Nephron (organoid): ENCODE measurements at regions not wholly inside any gene's neighbourhood (a gene's known extent, or its start where the extent isn't known, plus 50 kb on each side); places are given as distances from the start of the nearest gene placed in this dataset.

Experiments used
- H3K27ac Mint-ChIP-seq, 3 experiments: 2 replicates each; pipeline ENCODE4 v1.8.0; 2020; ENCODE audit warnings: mixed read lengths in 3 of 3, mild to moderate bottlenecking in 2 of 3, moderate library complexity in 1 of 3
- H3K27me3 Mint-ChIP-seq: 2 replicates; pipeline ENCODE4 v1.8.0; 2021; ENCODE audit warnings: low read depth, mild to moderate bottlenecking, moderate library complexity, mixed read lengths
- H3K36me3 Mint-ChIP-seq: 2 replicates; pipeline ENCODE4 v1.8.0; 2020; ENCODE audit warnings: low read depth, mixed read lengths
- H3K4me1 Mint-ChIP-seq: 2 replicates; pipeline ENCODE4 v1.8.0; 2020; ENCODE audit warnings: mixed read lengths
- H3K4me3 Mint-ChIP-seq, 3 experiments: 2 replicates each; pipeline ENCODE4 v1.8.0; 2020; ENCODE audit warnings: mild to moderate bottlenecking in 3 of 3, mixed read lengths in 3 of 3, moderate library complexity in 2 of 3
- H3K9me3 Mint-ChIP-seq: 2 replicates; pipeline ENCODE4 v1.8.0; 2020; ENCODE audit warnings: mixed read lengths
- TF ChIP-seq, protein P1 (sequence below), 3 experiments: fragments of 200-600 bp; sonication (generic); IDR thresholded peaks; one replicate each; pipeline ENCODE4 v1.5.0; 2021; ENCODE audit warnings: antibody characterized with exemption in 3 of 3; ENCODE audit not compliant: unreplicated experiment in 3 of 3

DNA sequence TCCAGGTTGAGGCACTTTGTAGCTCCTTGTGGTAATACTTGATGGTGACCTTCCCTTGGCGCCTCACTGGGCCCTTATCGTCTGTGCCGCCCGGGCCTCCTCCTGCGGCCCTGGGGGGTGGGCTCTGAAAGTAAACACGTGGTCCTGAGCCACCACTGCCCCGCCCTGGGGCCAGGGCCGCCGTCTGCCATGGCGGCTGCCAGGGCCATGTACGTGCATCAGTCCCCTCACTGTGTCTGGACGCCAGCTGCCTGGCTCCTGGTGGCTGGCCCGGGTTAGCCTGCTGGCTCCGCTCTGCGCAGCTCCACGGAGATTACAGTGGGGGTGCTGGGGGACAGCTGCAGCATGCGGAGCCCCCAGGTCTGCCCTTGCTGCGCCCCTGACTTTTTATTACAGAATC, 81.8 kb upstream of the CENPW start:
- peaks cover 4% of the 10 kb centered on the region for H3K27me3 Mint-ChIP-seq
- H3K4me1 Mint-ChIP-seq: peaks cover 3% of the 10 kb centered on the region
- TF ChIP-seq, protein P1, sequence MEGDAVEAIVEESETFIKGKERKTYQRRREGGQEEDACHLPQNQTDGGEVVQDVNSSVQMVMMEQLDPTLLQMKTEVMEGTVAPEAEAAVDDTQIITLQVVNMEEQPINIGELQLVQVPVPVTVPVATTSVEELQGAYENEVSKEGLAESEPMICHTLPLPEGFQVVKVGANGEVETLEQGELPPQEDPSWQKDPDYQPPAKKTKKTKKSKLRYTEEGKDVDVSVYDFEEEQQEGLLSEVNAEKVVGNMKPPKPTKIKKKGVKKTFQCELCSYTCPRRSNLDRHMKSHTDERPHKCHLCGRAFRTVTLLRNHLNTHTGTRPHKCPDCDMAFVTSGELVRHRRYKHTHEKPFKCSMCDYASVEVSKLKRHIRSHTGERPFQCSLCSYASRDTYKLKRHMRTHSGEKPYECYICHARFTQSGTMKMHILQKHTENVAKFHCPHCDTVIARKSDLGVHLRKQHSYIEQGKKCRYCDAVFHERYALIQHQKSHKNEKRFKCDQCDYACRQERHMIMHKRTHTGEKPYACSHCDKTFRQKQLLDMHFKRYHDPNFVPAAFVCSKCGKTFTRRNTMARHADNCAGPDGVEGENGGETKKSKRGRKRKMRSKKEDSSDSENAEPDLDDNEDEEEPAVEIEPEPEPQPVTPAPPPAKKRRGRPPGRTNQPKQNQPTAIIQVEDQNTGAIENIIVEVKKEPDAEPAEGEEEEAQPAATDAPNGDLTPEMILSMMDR (IDR thresholded peaks at IDR 0.05; ENCODE audit: unreplicated experiment in 3 of 3): no peak
- H3K27ac Mint-ChIP-seq: no peak overlapping the region
- peaks cover 42% of the 10 kb centered on the region for H3K9me3 Mint-ChIP-seq
- H3K36me3 Mint-ChIP-seq: peaks cover 52% of the 10 kb centered on the region
- no peak overlapping the region for H3K4me3 Mint-ChIP-seq

DNA sequence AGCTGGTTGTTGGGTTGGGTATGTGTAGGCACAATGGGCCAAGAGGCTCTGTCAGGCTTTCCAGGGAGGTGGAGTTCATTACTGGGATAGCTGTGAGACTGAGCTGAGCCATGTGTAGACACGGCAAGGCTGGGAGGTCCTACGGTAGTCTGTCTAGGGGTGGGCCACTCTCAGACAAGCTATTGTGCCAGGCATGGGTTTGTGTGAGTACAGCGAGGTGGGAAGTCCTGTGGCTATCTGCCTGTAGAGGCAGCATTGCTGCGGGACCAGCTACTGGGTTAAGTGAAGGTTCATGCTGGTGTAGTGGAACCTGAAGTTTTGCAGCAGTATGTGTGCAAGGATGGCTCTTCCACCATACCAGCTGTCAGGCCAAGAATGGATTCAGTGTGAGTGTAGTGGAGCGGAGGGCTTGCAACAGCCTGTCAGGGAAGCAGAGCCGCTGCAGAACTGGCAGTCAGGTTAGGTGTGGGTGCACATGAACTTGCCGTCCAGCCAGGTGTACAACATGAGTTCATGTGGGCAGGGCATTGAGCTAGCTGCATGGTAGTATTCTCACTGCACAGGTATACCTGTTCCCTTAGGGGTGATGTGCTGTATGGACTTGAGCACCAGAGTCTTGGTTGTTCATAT, 78.0 kb upstream of the CENPW start:
- TF ChIP-seq, protein P1 (IDR thresholded peaks at IDR 0.05; ENCODE audit: unreplicated experiment in 3 of 3): no peak
- Mint-ChIP-seq H3K27me3 (peaks cover 4% of the 10 kb centered on the region), H3K27ac (no peak overlapping the region), H3K4me3 (no peak overlapping the region), H3K36me3 (peaks cover 41% of the 10 kb centered on the region), H3K9me3 (peaks cover 36% of the 10 kb centered on the region), H3K4me1 (peaks cover 11% of the 10 kb centered on the region)

DNA sequence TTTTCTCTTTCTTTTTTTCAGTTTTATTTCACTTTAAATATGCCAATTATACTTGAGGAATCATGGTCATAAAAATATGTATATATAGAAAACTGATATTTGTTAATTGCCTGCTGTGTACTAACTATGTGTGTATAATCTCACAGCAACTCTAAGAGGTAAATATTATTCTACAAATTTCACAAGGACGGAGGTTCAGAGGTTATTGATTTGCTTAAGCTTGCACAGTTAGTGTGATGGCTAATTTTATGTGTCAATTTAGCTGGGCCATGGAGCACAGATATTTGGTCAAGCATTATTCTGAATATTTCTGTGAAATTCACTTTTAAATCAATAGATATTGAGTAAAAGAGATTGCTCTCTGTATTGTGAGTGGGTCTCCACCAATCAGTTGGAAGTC, 75.7 kb upstream of the CENPW start:
- peaks cover 25% of the 10 kb centered on the region for H3K9me3 Mint-ChIP-seq
- H3K27me3 Mint-ChIP-seq: peaks cover 4% of the 10 kb centered on the region
- H3K4me1 Mint-ChIP-seq: peaks cover 22% of the 10 kb centered on the region
- H3K4me3 Mint-ChIP-seq: no peak overlapping the region
- TF ChIP-seq, protein P1 (IDR thresholded peaks at IDR 0.05; ENCODE audit: unreplicated experiment in 3 of 3): no peak
- H3K27ac Mint-ChIP-seq: peak overlapping the region in 1 of 3 experiments; percentile 57
- H3K36me3 Mint-ChIP-seq: peaks cover 25% of the 10 kb centered on the region

DNA sequence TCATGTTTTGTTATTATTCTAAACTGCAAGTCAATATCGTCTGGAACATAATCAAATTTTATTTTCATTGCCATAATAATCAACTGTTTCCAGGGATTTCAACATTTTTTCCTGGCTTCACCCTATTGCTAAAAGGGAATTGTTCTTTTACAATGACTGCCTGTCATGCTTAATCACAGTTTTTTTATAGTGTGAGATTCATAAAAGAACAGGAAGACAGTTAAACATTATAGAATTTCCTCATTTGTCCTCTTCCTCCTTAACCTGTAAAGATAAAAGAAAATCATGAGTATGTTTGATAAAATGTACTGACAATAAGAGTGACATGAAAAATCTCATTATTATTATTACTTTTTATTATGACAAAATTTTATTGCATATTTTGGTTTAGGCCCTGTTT, 73.3 kb upstream of the CENPW start:
- H3K27me3 Mint-ChIP-seq: peaks cover 4% of the 10 kb centered on the region
- peaks cover 3% of the 10 kb centered on the region for H3K9me3 Mint-ChIP-seq
- H3K36me3 Mint-ChIP-seq: peaks cover 2% of the 10 kb centered on the region
- H3K27ac Mint-ChIP-seq: peak overlapping the region in 2 of 3 experiments; percentile 33 to 45
- TF ChIP-seq, protein P1 (IDR thresholded peaks at IDR 0.05; ENCODE audit: unreplicated experiment in 3 of 3): no peak
- H3K4me3 Mint-ChIP-seq: no peak overlapping the region
- peaks cover 22% of the 10 kb centered on the region for H3K4me1 Mint-ChIP-seq

DNA sequence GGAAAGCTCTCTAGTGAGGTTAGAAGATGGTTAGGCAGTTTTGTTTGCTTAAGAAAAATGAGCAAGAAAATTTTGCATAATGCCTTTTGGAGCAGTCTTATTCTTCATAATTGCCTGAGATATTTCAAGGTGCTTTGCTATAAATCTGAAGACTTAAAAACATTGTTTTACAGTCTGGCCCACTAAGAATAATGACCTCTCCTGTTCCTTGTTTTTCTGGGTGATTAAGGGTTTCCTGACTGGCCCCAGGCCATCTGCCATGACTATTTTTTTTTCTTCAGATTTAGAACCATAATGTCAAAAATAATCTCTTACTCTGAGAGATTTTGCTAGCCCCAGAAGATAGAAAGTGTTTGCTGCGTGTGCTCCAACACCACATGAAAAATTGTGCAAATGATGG, 72.3 kb upstream of the CENPW start:
- Mint-ChIP-seq H3K4me1 (peaks cover 22% of the 10 kb centered on the region), H3K9me3 (peaks cover 3% of the 10 kb centered on the region), H3K36me3 (no peaks in the 10 kb centered on the region), H3K27me3 (no peaks in the 10 kb centered on the region), H3K27ac (peak overlapping the region; percentile 83 to 91 (median 88)), H3K4me3 (no peak overlapping the region)
- TF ChIP-seq, protein P1 (IDR thresholded peaks at IDR 0.05; ENCODE audit: unreplicated experiment in 3 of 3): no peak

DNA sequence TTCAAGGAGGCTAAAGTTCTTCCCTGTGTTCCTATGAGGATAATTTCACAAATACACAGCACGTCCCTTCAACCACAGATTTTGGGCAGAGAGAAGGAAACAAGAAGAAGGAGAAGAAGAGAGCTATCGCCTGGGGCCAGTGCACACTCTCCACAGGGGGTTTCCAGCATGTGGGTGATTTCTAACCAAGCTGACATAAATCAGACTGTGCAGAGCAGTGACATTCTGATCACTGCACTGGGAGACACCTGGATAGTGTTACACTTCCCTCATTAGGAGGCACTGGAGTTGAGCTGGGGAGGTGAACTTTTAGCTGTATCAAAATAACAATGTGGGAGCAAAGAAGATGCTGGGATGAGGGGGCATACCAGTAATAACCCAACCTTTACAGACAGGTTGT, 71.8 kb upstream of the CENPW start:
- H3K27me3 Mint-ChIP-seq: no peaks in the 10 kb centered on the region
- H3K4me1 Mint-ChIP-seq: peaks cover 22% of the 10 kb centered on the region
- H3K4me3 Mint-ChIP-seq: no peak overlapping the region
- peaks cover 3% of the 10 kb centered on the region for H3K9me3 Mint-ChIP-seq
- TF ChIP-seq, protein P1 (IDR thresholded peaks at IDR 0.05; ENCODE audit: unreplicated experiment in 3 of 3): no peak
- H3K27ac Mint-ChIP-seq: peak overlapping the region; percentile 83 to 91 (median 88)
- H3K36me3 Mint-ChIP-seq: no peaks in the 10 kb centered on the region
